CD14-positive monocyte (primary cell): ENCODE measurements at regions not wholly inside any gene's neighbourhood (a gene's known extent, or its start where the extent isn't known, plus 50 kb on each side); places are given as distances from the start of the nearest gene placed in this dataset.
A peak's percentile ranks its signal among the peaks of the same experiment; 100 is the strongest.
"Not testable (repeated sequence)": the region's sequence is repeated elsewhere in the genome, so short reads cannot be mapped to it uniquely, and the experiment has no call there.

Source experiments
- DNase-seq, 3 donors: peaks; one replicate each; pipeline ENCODE4 v3.0.0-alpha.2; 2011 to 2022
- H2AFZ ChIP-seq: 2 replicates; pipeline ENCODE4 v1.6.0; 2012; ENCODE audit warnings: mild to moderate bottlenecking, low read depth, low read length, inconsistent platforms; ENCODE audit not compliant: insufficient read depth, poor library complexity, severe bottlenecking
- H3K27ac ChIP-seq, 2 donors: 1 replicate in 1 of 2; 2 replicates in 1 of 2; pipeline ENCODE4 v1.5.1; 2012 to 2013; ENCODE audit warnings: low read length in 2 of 2, control low read depth in 1 of 2, inconsistent platforms in 1 of 2, low read depth in 1 of 2, mild to moderate bottlenecking in 1 of 2
- H3K27me3 ChIP-seq, 2 donors: one replicate each; pipeline versions ENCODE4 v1.6.0 to v1.6.1; 2011 to 2013; ENCODE audit warnings: low read length in 2 of 2; ENCODE audit not compliant: control insufficient read depth in 2 of 2, insufficient read depth in 2 of 2
- H3K36me3 ChIP-seq, 2 donors: replicated peaks in 1 of 2; 1 replicate in 1 of 2; 2 replicates in 1 of 2; pipeline versions ENCODE4 v1.5.1 to v1.6.1; 2012 to 2013; ENCODE audit warnings: low read length in 2 of 2, control low read depth in 1 of 2, inconsistent platforms in 1 of 2, mild to moderate bottlenecking in 1 of 2; ENCODE audit not compliant: insufficient read depth in 2 of 2, control insufficient read depth in 1 of 2
- H3K4me1 ChIP-seq, 2 donors: 1 replicate in 1 of 2; 2 replicates in 1 of 2; pipeline versions ENCODE4 v1.5.1 to v1.6.1; 2012 to 2013; ENCODE audit warnings: low read length in 2 of 2, control low read depth in 1 of 2, inconsistent platforms in 1 of 2, mild to moderate bottlenecking in 1 of 2, moderate library complexity in 1 of 2; ENCODE audit not compliant: insufficient read depth in 2 of 2, control insufficient read depth in 1 of 2
- H3K4me2 ChIP-seq: replicated peaks from 2 replicates; pipeline ENCODE3; 2012; ENCODE audit warnings: low read length, moderate library complexity, mild to moderate bottlenecking; ENCODE audit not compliant: poor library complexity, severe bottlenecking; ENCODE audit errors: extremely low read depth
- H3K4me3 ChIP-seq, 3 experiments: fragments of 200-600 bp in 1 of 3; sonication (generic) in 1 of 3; replicated peaks in 1 of 3; 1 replicate in 2 of 3; 2 replicates in 1 of 3; pipeline ENCODE4 v1.5.1; 2011 to 2013; ENCODE audit warnings: low read length in 3 of 3, mild to moderate bottlenecking in 3 of 3, control low read depth in 2 of 3, low read depth in 2 of 3, inconsistent platforms in 1 of 3, moderate library complexity in 1 of 3
- H3K79me2 ChIP-seq: 2 replicates; pipeline ENCODE4 v1.6.0; 2012; ENCODE audit warnings: mild to moderate bottlenecking, control low read depth, inconsistent platforms, low read length, moderate library complexity; ENCODE audit not compliant: insufficient read depth
- H3K9ac ChIP-seq: 2 replicates; pipeline ENCODE4 v1.6.0; 2017; ENCODE audit warnings: low read length, mild to moderate bottlenecking; ENCODE audit not compliant: insufficient read depth, poor library complexity, severe bottlenecking
- H3K9me3 ChIP-seq, 2 donors: replicated peaks in 1 of 2; 1 replicate in 1 of 2; 2 replicates in 1 of 2; pipeline versions ENCODE4 v1.5.1 to v1.6.1; 2012 to 2013; ENCODE audit warnings: low read length in 2 of 2, control low read depth in 1 of 2; ENCODE audit not compliant: control insufficient read depth in 1 of 2, insufficient read depth in 1 of 2
- H4K20me1 ChIP-seq: 2 replicates; pipeline ENCODE4 v1.6.0; 2012; ENCODE audit warnings: mild to moderate bottlenecking, low read length, control low read depth, moderate library complexity; ENCODE audit not compliant: insufficient read depth
- H3K27ac Mint-ChIP-seq, 7 donors: one replicate each; pipeline ENCODE4 v1.8.0; 2020; ENCODE audit warnings: mild to moderate bottlenecking in 7 of 7, mixed read lengths in 7 of 7, moderate library complexity in 6 of 7, inconsistent platforms in 2 of 7
- H3K27me3 Mint-ChIP-seq, 3 donors: one replicate each; pipeline ENCODE4 v1.8.0; 2021 to 2022; ENCODE audit warnings: low read depth in 3 of 3, mild to moderate bottlenecking in 3 of 3, mixed read lengths in 3 of 3, moderate library complexity in 3 of 3, inconsistent platforms in 1 of 3
- H3K36me3 Mint-ChIP-seq, 2 donors: one replicate each; pipeline ENCODE4 v1.8.0; 2020; ENCODE audit warnings: mixed read lengths in 2 of 2, inconsistent platforms in 1 of 2, mild to moderate bottlenecking in 1 of 2
- H3K4me1 Mint-ChIP-seq: one replicate; pipeline ENCODE4 v1.8.0; 2020; ENCODE audit warnings: mild to moderate bottlenecking, mixed read lengths
- H3K4me3 Mint-ChIP-seq, 2 donors: one replicate each; pipeline ENCODE4 v1.8.0; 2020; ENCODE audit warnings: mild to moderate bottlenecking in 2 of 2, mixed read lengths in 2 of 2, moderate library complexity in 1 of 2
- H3K9me3 Mint-ChIP-seq, 7 donors: one replicate each; pipeline ENCODE4 v1.8.0; 2020 to 2022; ENCODE audit warnings: mixed read lengths in 7 of 7, mild to moderate bottlenecking in 6 of 7, moderate library complexity in 6 of 7, inconsistent platforms in 2 of 7
- CTCF ChIP-seq: fragments of 200-600 bp; IDR thresholded peaks from one replicate; pipeline ENCODE4 v1.8.0; 2022; ENCODE audit warnings: antibody characterized with exemption, mild to moderate bottlenecking
- WGBS: methylation state at CpG from one replicate; pipeline ENCODE4 v1.1.5; 2013; ENCODE audit warnings: missing lambda C conversion rate; ENCODE audit not compliant: insufficient coverage; 5-methylcytosine and 5-hydroxymethylcytosine counted together
- intact Hi-C, 2 donors: fragments of 100-400 bp; cut with micrococcal nuclease; formaldehyde crosslinking; loops; one replicate each; pipeline versions ENCODE4 v1.15.0 to v1.15.1; 2023

GRCh38 chr11:134987223-134987768, 575.3 kb upstream of the B3GAT1 start:
- no peaks in the 10 kb centered on the region for H3K36me3 Mint-ChIP-seq
- TF ChIP-seq CTCF: no peak
- WGBS: 82% methylated on average over 2 of the region's 7 CpGs
- no peak overlapping the region for H3K27ac ChIP-seq
- no peak overlapping the region for H3K4me2 ChIP-seq
- no peaks in the 10 kb centered on the region for H3K4me1 ChIP-seq
- no peak overlapping the region for H2AFZ ChIP-seq
- no peak for DNase-seq
- H3K27me3 ChIP-seq: no peaks in the 10 kb centered on the region
- no peaks in the 10 kb centered on the region for H4K20me1 ChIP-seq
- H3K9me3 ChIP-seq: peaks cover 0 to 3% of the 10 kb centered on the region in 2 donors
- H3K9ac ChIP-seq: no peak overlapping the region
- H3K4me3 ChIP-seq: no peak overlapping the region
- H3K27me3 Mint-ChIP-seq: peaks cover 0 to 4% (median 3%) of the 10 kb centered on the region in 3 donors
- H3K4me1 Mint-ChIP-seq: no peaks in the 10 kb centered on the region
- H3K36me3 ChIP-seq: no peaks in the 10 kb centered on the region
- H3K9me3 Mint-ChIP-seq: peaks cover 0 to 6% (median 2%) of the 10 kb centered on the region in 7 donors
- no peak overlapping the region for H3K4me3 Mint-ChIP-seq
- H3K79me2 ChIP-seq: no peaks in the 10 kb centered on the region
- intact Hi-C loops: no loop called here
- no peak overlapping the region for H3K27ac Mint-ChIP-seq

- no peaks in the 10 kb centered on the region for H3K36me3 ChIP-seq
- no peak overlapping the region for H2AFZ ChIP-seq
- no peak for DNase-seq
- H3K9me3 Mint-ChIP-seq: peaks cover 0 to 6% (median 1%) of the 10 kb centered on the region in 7 donors
- no peaks in the 10 kb centered on the region for H3K4me1 Mint-ChIP-seq
- intact Hi-C loops: no loop called here
- H4K20me1 ChIP-seq: no peaks in the 10 kb centered on the region
- no peak overlapping the region for H3K27ac ChIP-seq
- no peaks in the 10 kb centered on the region for H3K27me3 ChIP-seq
- H3K36me3 Mint-ChIP-seq: no peaks in the 10 kb centered on the region
- H3K4me2 ChIP-seq: no peak overlapping the region
- H3K79me2 ChIP-seq: no peaks in the 10 kb centered on the region
- H3K4me3 Mint-ChIP-seq: no peak overlapping the region
- peaks cover 0 to 4% (median 2%) of the 10 kb centered on the region in 3 donors for H3K27me3 Mint-ChIP-seq
- no peak overlapping the region for H3K4me3 ChIP-seq
- 87% methylated on average over 4 of the region's 8 CpGs for WGBS
- H3K27ac Mint-ChIP-seq: no peak overlapping the region
- H3K9ac ChIP-seq: no peak overlapping the region
- no peak for TF ChIP-seq CTCF
- H3K4me1 ChIP-seq: no peaks in the 10 kb centered on the region
- H3K9me3 ChIP-seq: peaks cover 0 to 3% of the 10 kb centered on the region in 2 donors
Observed at GRCh38 chr11:134984421-134984820, 572.4 kb upstream of the B3GAT1 start.

GRCh38 chr11:134982432-134982831, 570.4 kb upstream of the B3GAT1 start:
- H3K36me3 ChIP-seq, DNase-seq, H3K79me2 ChIP-seq, intact Hi-C loops, H3K4me3 Mint-ChIP-seq, H3K4me1 ChIP-seq, H3K27ac ChIP-seq, H3K27me3 Mint-ChIP-seq, H3K4me3 ChIP-seq, H2AFZ ChIP-seq, H4K20me1 ChIP-seq, H3K4me2 ChIP-seq, H3K4me1 Mint-ChIP-seq, H3K9me3 Mint-ChIP-seq, H3K36me3 Mint-ChIP-seq, H3K9ac ChIP-seq, H3K27me3 ChIP-seq, H3K9me3 ChIP-seq: not testable (repeated sequence)
- WGBS: 91% methylated on average over 5 of the region's 8 CpGs
- H3K27ac Mint-ChIP-seq: peak overlapping the region in 1 of 7 donors; percentile 66
